ENCODE measurements at regions not wholly inside any gene's neighbourhood (a gene's known extent, or its start where the extent isn't known, plus 50 kb on each side); places are given as distances from the start of the nearest gene placed in this dataset.

DNA sequence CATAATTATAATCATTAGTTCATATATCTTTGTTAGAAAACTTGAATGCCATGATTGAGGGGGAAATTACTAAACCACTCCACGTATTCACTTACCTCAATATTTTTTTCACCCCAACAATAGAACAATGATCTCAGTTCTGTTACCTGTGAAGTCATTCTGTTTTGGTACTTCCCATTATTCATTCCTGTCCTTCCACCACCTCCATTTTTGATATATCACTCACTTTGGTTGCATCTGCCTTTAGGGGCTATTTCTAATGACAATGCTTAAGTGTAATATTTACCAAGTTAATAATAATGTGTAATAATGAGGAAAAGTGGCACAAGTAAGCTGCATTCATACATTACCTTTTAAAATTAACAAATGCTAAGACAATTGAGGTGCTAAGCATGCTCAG, 218.4 kb downstream of the SPATA31D1 start:
- TF ChIP-seq, protein P1, sequence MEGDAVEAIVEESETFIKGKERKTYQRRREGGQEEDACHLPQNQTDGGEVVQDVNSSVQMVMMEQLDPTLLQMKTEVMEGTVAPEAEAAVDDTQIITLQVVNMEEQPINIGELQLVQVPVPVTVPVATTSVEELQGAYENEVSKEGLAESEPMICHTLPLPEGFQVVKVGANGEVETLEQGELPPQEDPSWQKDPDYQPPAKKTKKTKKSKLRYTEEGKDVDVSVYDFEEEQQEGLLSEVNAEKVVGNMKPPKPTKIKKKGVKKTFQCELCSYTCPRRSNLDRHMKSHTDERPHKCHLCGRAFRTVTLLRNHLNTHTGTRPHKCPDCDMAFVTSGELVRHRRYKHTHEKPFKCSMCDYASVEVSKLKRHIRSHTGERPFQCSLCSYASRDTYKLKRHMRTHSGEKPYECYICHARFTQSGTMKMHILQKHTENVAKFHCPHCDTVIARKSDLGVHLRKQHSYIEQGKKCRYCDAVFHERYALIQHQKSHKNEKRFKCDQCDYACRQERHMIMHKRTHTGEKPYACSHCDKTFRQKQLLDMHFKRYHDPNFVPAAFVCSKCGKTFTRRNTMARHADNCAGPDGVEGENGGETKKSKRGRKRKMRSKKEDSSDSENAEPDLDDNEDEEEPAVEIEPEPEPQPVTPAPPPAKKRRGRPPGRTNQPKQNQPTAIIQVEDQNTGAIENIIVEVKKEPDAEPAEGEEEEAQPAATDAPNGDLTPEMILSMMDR (conservative IDR thresholded peaks at IDR 0.05; ENCODE audit: low read depth, low read length) = no peak
- TF ChIP-seq EZH2 (IDR thresholded peaks at IDR 0.05; ENCODE audit: low read length, unreplicated experiment) = no peak
- TF ChIP-seq EZH2phosphoT487 (IDR thresholded peaks at IDR 0.05; ENCODE audit: borderline replicate concordance, low read length) = no peak

Data from PC-3 (cell line).